K562 (cell line): ENCODE measurements at regions not wholly inside any gene's neighbourhood (a gene's known extent, or its start where the extent isn't known, plus 50 kb on each side); places are given as distances from the start of the nearest gene placed in this dataset.

ENCODE experiments used
- ATAC-seq: fragments of 200-7000 bp; cut with Tn5 transposase; 3 replicates; pipeline ENCODE4 v1.9.1; 2020; ENCODE audit warnings: moderate library complexity
- BruUV-seq: library from RNA; stranded (reverse); fragments of 400-500 nt; replicated peaks from 2 replicates; lab custom pipeline; 2021; lab: Mats Ljungman, UMichigan
- CTCF ChIA-PET: fragments of 300-600 bp; formaldehyde crosslinking; extraction: SDS; loops from one replicate; lab custom pipeline; 2021; ENCODE audit warnings: low intra/inter-chr PET ratio; lab: Yijun Ruan, JAX
- POLR2A ChIA-PET: fragments of 300-600, 350-650 bp; sonication (Branson Sonifier 250); formaldehyde crosslinking; extraction: SDS; loops from one replicate; lab custom pipeline; 2021; ENCODE audit warnings: antibody characterized with exemption, inconsistent platforms; lab: Yijun Ruan, JAX
- DNase-seq, 4 experiments: peaks; one replicate each; pipeline versions ENCODE4 v3.0.0 to v3.0.0-alpha.2; 2011 to 2018; ENCODE audit warnings: low spot score in 3 of 4, mixed read lengths in 3 of 4; ENCODE audit errors: extremely low read depth in 1 of 4
- FAIRE-seq: peaks from 2 replicates; lab custom pipeline; 2011; peaks lifted over from hg19 to GRCh38; lab: Jason Lieb, UNC
- H2AFZ ChIP-seq: 2 replicates; pipeline ENCODE4 v1.6.0; 2011; ENCODE audit warnings: low read depth, low read length, control low read depth, inconsistent platforms
- H3K27ac ChIP-seq: fragments of 200-600 bp; 3 replicates; pipeline ENCODE4 v1.8.0; 2011; ENCODE audit warnings: low read depth, mild to moderate bottlenecking, control low read depth, inconsistent platforms, low read length, moderate library complexity, mixed read lengths; ENCODE audit errors: extremely low read depth
- H3K27me3 ChIP-seq, 2 experiments: fragments of 300-600 bp in 1 of 2; 2 replicates in 1 of 2; 3 replicates in 1 of 2; pipeline versions ENCODE4 v1.6.0 to v1.8.0; 2011; ENCODE audit warnings: inconsistent platforms in 2 of 2, low read length in 2 of 2, mild to moderate bottlenecking in 1 of 2, mixed read lengths in 1 of 2, moderate library complexity in 1 of 2; ENCODE audit not compliant: control insufficient read depth in 2 of 2, insufficient read depth in 2 of 2
- H3K36me3 ChIP-seq: fragments of 300-600 bp; 3 replicates; pipeline ENCODE4 v1.8.0; 2011; ENCODE audit warnings: mild to moderate bottlenecking, low read length, inconsistent platforms; ENCODE audit not compliant: control insufficient read depth, insufficient read depth
- H3K4me1 ChIP-seq, 2 experiments: fragments of 200-600 bp in 1 of 2; replicated peaks in 1 of 2; 2 replicates in 1 of 2; 3 replicates in 1 of 2; pipeline versions ENCODE4 v1.5.1 to v1.8.0; 2011; ENCODE audit warnings: inconsistent platforms in 2 of 2, low read length in 2 of 2, mild to moderate bottlenecking in 1 of 2, mixed read lengths in 1 of 2, moderate library complexity in 1 of 2; ENCODE audit not compliant: control insufficient read depth in 2 of 2, insufficient read depth in 2 of 2
- H3K4me2 ChIP-seq: 2 replicates; pipeline ENCODE4 v1.6.1; 2011; ENCODE audit warnings: low read length, control low read depth, inconsistent platforms, mixed read lengths; ENCODE audit not compliant: insufficient read depth
- H3K4me3 ChIP-seq: fragments of 200-600 bp; sonication (generic), shearing (Covaris generic); 2 replicates; pipeline ENCODE4 v1.5.1; 2016; ENCODE audit warnings: control low read depth, inconsistent platforms
- H3K79me2 ChIP-seq: fragments of 200-600 bp; 3 replicates; pipeline ENCODE4 v1.8.0; 2011; ENCODE audit warnings: low read length, inconsistent platforms; ENCODE audit not compliant: control insufficient read depth, insufficient read depth
- H3K9ac ChIP-seq, 2 experiments: 2 replicates each; pipeline versions ENCODE4 v1.6.0 to v1.6.1; 2011; ENCODE audit warnings: low read depth in 2 of 2, low read length in 2 of 2, control low read depth in 1 of 2, inconsistent platforms in 1 of 2, mild to moderate bottlenecking in 1 of 2, mixed read lengths in 1 of 2; ENCODE audit not compliant: insufficient read depth in 1 of 2
- H3K9me1 ChIP-seq: one replicate; pipeline ENCODE4 v1.6.0; 2011; ENCODE audit warnings: inconsistent platforms, mild to moderate bottlenecking, low read length, moderate library complexity; ENCODE audit not compliant: control insufficient read depth, insufficient read depth
- H3K9me3 ChIP-seq: replicated peaks from 2 replicates; pipeline ENCODE4 v1.5.1; 2011; ENCODE audit warnings: low read depth, low read length, inconsistent platforms; ENCODE audit not compliant: control insufficient read depth, insufficient read depth
- H4K20me1 ChIP-seq: replicated peaks from 2 replicates; pipeline ENCODE4 v1.6.1; 2011; ENCODE audit warnings: low read length, inconsistent platforms, mixed read lengths; ENCODE audit not compliant: control insufficient read depth, insufficient read depth
- AFF4 ChIP-seq: sonication (generic); formaldehyde crosslinking; IDR thresholded peaks from 2 replicates; pipeline ENCODE4 v1.8.0; 2023; ENCODE audit warnings: mild to moderate bottlenecking, missing genetic modification reagents
- C11orf30 ChIP-seq: fragments of 450-650 bp; IDR thresholded peaks from 2 replicates; pipeline ENCODE4 v1.6.1; 2016; ENCODE audit warnings: low read depth, mild to moderate bottlenecking
- CEBPB ChIP-seq: fragments of 450-650 bp; IDR thresholded peaks from 2 replicates; pipeline ENCODE4 v1.6.1; 2016; ENCODE audit warnings: missing genetic modification characterization, missing compliant biosample characterization
- CEBPG ChIP-seq, 3 experiments: fragments of 200-800 bp in 1 of 3; sonication (Bioruptor generic) in 1 of 3; sonication (generic) in 1 of 3; formaldehyde crosslinking in 1 of 3; IDR thresholded peaks in 2 of 3; conservative IDR thresholded peaks in 1 of 3; 2 replicates each; pipeline versions ENCODE4 v1.6.1 to v1.8.0; 2016 to 2022; ENCODE audit warnings: missing compliant biosample characterization in 2 of 3, missing genetic modification characterization in 2 of 3, mild to moderate bottlenecking in 1 of 3, missing genetic modification reagents in 1 of 3
- LCOR ChIP-seq: sonication (generic); formaldehyde crosslinking; IDR thresholded peaks from 2 replicates; pipeline ENCODE4 v1.8.0; 2022; ENCODE audit warnings: mild to moderate bottlenecking, missing genetic modification reagents
- NELFE ChIP-seq: IDR thresholded peaks from 2 replicates; pipeline ENCODE4 v1.6.1; 2011; ENCODE audit warnings: mild to moderate bottlenecking; ENCODE audit not compliant: insufficient read depth, insufficient read length
- NFRKB ChIP-seq: fragments of 450-650 bp; IDR thresholded peaks from 2 replicates; pipeline ENCODE4 v1.6.1; 2016; ENCODE audit warnings: low read depth
- ZNF785 ChIP-seq: fragments of 250-450 bp; sonication (Bioruptor Pico); IDR thresholded peaks from 2 replicates; pipeline ENCODE4 v1.4.0; 2020; ENCODE audit warnings: mild to moderate bottlenecking
- WGBS: fragments of 100-300 bp; shearing (Covaris generic); methylation state at CpG from one replicate; pipeline ENCODE4 v1.1.6; 2016; ENCODE audit warnings: low coverage, mixed read lengths; ENCODE audit not compliant: insufficient coverage; ENCODE audit errors: missing lambda C conversion rate; 5-methylcytosine and 5-hydroxymethylcytosine counted together
- in situ Hi-C: fragments of 300-500 bp; cut with MboI; formaldehyde crosslinking; loops from 4 replicates; pipeline ENCODE4 v1.15.0; 2018; ENCODE audit warnings: inconsistent platforms, mixed read lengths
- intact Hi-C: fragments of 100-400 bp; cut with micrococcal nuclease; formaldehyde crosslinking; loops from 2 replicates; pipeline ENCODE4 v1.14.2; 2022

GRCh38 chr2:65786765-65787164, 354.4 kb upstream of the SPRED2 start:
- intact Hi-C loops = no loop called here
- Histone ChIP-seq H3K4me3 (no peak overlapping the region), H3K79me2 (no peaks in the 10 kb centered on the region), H4K20me1 (no peaks in the 10 kb centered on the region), H3K9ac (no peak overlapping the region), H3K4me1 (peaks cover 0 to 12% of the 10 kb centered on the region in 2 experiments; a peak in 4 of 5 replicates), H2AFZ (no peak overlapping the region), H3K27me3 (no peaks in the 10 kb centered on the region), H3K27ac (no peak overlapping the region), H3K9me3 (no peaks in the 10 kb centered on the region), H3K36me3 (no peaks in the 10 kb centered on the region), H3K4me2 (no peak overlapping the region), H3K9me1 (no peaks in the 10 kb centered on the region)
- ChIA-PET POLR2A (interaction anchor here (1.1 kb wide), 1 partner anchor 15 kb away, joined by 4 read pairs; no protein-coding TSS in a partner anchor), CTCF (no interaction called here)
- 12% methylated on average over 1 of the region's 1 CpG for WGBS
- DNase-seq = no peak
- in situ Hi-C loops = no loop called here
- TF ChIP-seq C11orf30 = no peak
- no peak for TF ChIP-seq CEBPG (CRISPR knock-in tag; IDR thresholded peaks at IDR 0.05)
- peak; percentile 16 to 58; a peak in 1 of 4 replicates for TF ChIP-seq CEBPG (tag; conservative IDR thresholded peaks at IDR 0.05 in 1 of 2, IDR thresholded peaks at IDR 0.05 in 1 of 2)
- TF ChIP-seq CEBPB (tag) = peak; percentile 46; the same call in 1 of the 2 replicates
- no TSS peak for BruUV-seq
- no peak for ATAC-seq
- no peak for FAIRE-seq

GRCh38 chr2:65786007-65786717, 353.8 kb upstream of the SPRED2 start:
- 21% methylated on average over 2 of the region's 2 CpGs for WGBS
- H3K4me2 ChIP-seq = no peak overlapping the region
- no peaks in the 10 kb centered on the region for H3K79me2 ChIP-seq
- no peak overlapping the region for H3K27ac ChIP-seq
- intact Hi-C loops = no loop called here
- no peaks in the 10 kb centered on the region for H4K20me1 ChIP-seq
- no peak for DNase-seq
- H3K9me3 ChIP-seq = no peaks in the 10 kb centered on the region
- no peaks in the 10 kb centered on the region for H3K27me3 ChIP-seq
- no peaks in the 10 kb centered on the region for H3K9me1 ChIP-seq
- FAIRE-seq = no peak
- in situ Hi-C loops = no loop called here
- no peak overlapping the region for H3K4me3 ChIP-seq
- peaks cover 0 to 12% of the 10 kb centered on the region in 2 experiments; a peak in 4 of 5 replicates for H3K4me1 ChIP-seq
- no peaks in the 10 kb centered on the region for H3K36me3 ChIP-seq
- ATAC-seq = no peak
- ChIA-PET CTCF (no interaction called here), POLR2A (interaction anchor here (1.1 kb wide), 1 partner anchor 16 kb away, joined by 4 read pairs; no protein-coding TSS in a partner anchor)
- no peak overlapping the region for H3K9ac ChIP-seq
- BruUV-seq = no TSS peak
- peak overlapping the region; percentile 19; the same call in 1 of the 2 replicates for H2AFZ ChIP-seq
- TF ChIP-seq NELFE (no peak), ZNF785 (CRISPR knock-in tag) (no peak), NFRKB (no peak), AFF4 (CRISPR knock-in tag) (no peak), LCOR (CRISPR knock-in tag) (no peak)
